WTC11 (cell line): ENCODE measurements at regions not wholly inside any gene's neighbourhood (a gene's known extent, or its start where the extent isn't known, plus 50 kb on each side); places are given as distances from the start of the nearest gene placed in this dataset.

Source experiments
- NR2C2 ChIP-seq: sonication (generic); formaldehyde crosslinking; IDR thresholded peaks from 2 replicates; pipeline ENCODE4 v1.8.0; 2022; ENCODE audit warnings: mild to moderate bottlenecking, missing genetic modification reagents
- TF ChIP-seq, protein P1 (sequence below): fragments of 200-600 bp; IDR thresholded peaks from 2 replicates; pipeline ENCODE4 v1.8.0; 2022; ENCODE audit warnings: antibody characterized with exemption

DNA sequence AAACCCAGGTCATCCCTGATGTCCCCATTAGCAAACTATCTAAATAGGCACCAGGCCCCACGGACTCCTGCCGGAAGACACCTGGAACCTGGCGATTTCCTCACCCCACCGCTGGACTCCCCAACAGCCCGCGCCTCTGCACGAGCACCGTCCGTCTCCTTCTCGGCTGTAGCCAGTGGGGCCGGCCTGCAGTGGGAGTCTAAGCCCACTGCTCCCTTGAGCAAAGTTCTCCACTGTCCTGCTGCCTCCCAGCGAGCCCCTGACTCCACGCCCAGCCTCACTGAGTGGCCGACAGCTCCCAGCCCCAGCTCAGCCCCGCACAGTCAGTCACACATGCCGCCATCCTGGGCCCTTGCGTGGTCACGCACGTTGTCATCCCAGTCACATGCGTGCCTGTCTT is 211.3 kb upstream of the PPP2R2D start:
- TF ChIP-seq, protein P1, sequence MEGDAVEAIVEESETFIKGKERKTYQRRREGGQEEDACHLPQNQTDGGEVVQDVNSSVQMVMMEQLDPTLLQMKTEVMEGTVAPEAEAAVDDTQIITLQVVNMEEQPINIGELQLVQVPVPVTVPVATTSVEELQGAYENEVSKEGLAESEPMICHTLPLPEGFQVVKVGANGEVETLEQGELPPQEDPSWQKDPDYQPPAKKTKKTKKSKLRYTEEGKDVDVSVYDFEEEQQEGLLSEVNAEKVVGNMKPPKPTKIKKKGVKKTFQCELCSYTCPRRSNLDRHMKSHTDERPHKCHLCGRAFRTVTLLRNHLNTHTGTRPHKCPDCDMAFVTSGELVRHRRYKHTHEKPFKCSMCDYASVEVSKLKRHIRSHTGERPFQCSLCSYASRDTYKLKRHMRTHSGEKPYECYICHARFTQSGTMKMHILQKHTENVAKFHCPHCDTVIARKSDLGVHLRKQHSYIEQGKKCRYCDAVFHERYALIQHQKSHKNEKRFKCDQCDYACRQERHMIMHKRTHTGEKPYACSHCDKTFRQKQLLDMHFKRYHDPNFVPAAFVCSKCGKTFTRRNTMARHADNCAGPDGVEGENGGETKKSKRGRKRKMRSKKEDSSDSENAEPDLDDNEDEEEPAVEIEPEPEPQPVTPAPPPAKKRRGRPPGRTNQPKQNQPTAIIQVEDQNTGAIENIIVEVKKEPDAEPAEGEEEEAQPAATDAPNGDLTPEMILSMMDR: no peak
- TF ChIP-seq NR2C2 (CRISPR knock-in tag): no peak
